Stimulated activated naive CD8-positive, alpha-beta T cell treated with anti-CD3 and anti-CD28 coated beads, Interleukin-15, Interleukin-2, amounts not matched to agents 100 ng/mL and 50 ng/mL, for 24 hours (primary cell): ENCODE measurements at regions not wholly inside any gene's neighbourhood (a gene's known extent, or its start where the extent isn't known, plus 50 kb on each side); places are given as distances from the start of the nearest gene placed in this dataset.

Experiments used
- H3K27ac Mint-ChIP-seq: one replicate; pipeline ENCODE4 v1.8.0; 2021; ENCODE audit warnings: mild to moderate bottlenecking, mixed read lengths
- H3K27me3 Mint-ChIP-seq: one replicate; pipeline ENCODE4 v1.8.0; 2021; ENCODE audit warnings: mixed read lengths
- H3K36me3 Mint-ChIP-seq: one replicate; pipeline ENCODE4 v1.8.0; 2021; ENCODE audit warnings: low read depth, mixed read lengths
- H3K4me1 Mint-ChIP-seq: one replicate; pipeline ENCODE4 v1.8.0; 2021; ENCODE audit warnings: low read depth, mixed read lengths
- H3K4me3 Mint-ChIP-seq: one replicate; pipeline ENCODE4 v1.8.0; 2021; ENCODE audit warnings: mild to moderate bottlenecking, mixed read lengths
- H3K9me3 Mint-ChIP-seq: one replicate; pipeline ENCODE4 v1.8.0; 2021; ENCODE audit warnings: mixed read lengths

DNA sequence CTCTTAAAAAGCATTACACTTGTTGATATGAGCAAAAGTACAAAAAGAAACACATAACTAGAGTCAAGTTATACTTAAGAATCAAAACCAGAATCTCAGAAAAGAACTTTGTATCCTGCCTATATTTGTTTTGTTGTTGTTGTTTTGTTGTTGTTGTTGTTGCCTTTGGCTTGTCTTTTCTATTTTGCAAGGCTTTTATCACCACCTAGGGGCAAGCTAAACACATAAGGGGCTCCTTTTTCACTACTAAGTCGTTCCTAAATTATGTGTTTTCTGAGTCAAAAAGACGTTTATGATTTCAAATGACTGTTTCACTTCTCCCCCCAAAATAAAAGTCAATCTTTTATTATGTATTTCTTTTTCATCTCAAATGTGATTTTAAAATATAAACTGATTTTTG, 250.2 kb downstream of the RBM26 start:
- Mint-ChIP-seq H3K9me3 (no peaks in the 10 kb centered on the region), H3K4me3 (no peak overlapping the region), H3K27ac (no peak overlapping the region), H3K36me3 (no peaks in the 10 kb centered on the region), H3K4me1 (no peaks in the 10 kb centered on the region), H3K27me3 (peaks cover 26% of the 10 kb centered on the region)

DNA sequence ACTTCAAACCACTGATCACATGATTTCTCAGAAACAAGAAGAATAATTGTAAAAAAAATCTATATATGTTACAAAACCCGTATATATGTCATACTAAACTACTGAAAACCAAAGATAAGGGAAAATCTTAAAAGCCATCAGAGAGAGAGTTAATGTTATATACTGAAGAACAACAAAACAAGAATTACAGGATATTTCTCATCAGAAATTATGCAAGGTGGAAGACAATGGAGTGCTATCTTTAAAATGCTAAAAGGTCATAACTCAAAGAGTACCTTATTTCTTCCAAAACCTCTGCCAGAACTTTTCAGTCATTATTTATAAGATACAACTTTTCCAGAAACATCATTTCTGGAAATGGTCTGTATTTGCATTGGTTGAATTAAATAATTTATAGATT, 256.8 kb downstream of the RBM26 start:
- no peaks in the 10 kb centered on the region for H3K36me3 Mint-ChIP-seq
- H3K9me3 Mint-ChIP-seq = peaks cover 4% of the 10 kb centered on the region
- H3K27me3 Mint-ChIP-seq = peaks cover 24% of the 10 kb centered on the region
- no peaks in the 10 kb centered on the region for H3K4me1 Mint-ChIP-seq
- no peak overlapping the region for H3K4me3 Mint-ChIP-seq
- no peak overlapping the region for H3K27ac Mint-ChIP-seq

DNA sequence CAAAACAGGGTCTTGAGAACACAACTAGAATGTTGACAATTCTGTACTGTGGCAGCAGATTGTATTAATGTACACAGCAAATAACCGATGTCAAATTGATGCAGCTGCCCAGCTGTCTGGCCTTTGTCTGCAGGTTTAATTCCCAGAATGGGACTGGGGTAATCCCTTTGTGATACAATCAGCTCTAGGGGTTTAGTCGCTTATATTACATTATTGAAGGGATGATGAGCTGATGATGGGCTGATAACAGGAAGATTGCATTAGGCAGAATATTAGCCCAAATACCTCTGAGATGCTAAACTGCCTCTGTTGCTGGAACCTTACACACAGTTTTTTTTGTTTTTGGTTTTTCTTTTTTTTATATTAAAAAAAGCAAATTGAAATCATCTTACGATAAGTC, 265.0 kb downstream of the RBM26 start:
- no peak overlapping the region for H3K27ac Mint-ChIP-seq
- peaks cover 7% of the 10 kb centered on the region for H3K27me3 Mint-ChIP-seq
- H3K4me3 Mint-ChIP-seq = no peak overlapping the region
- H3K9me3 Mint-ChIP-seq = no peaks in the 10 kb centered on the region
- H3K4me1 Mint-ChIP-seq = no peaks in the 10 kb centered on the region
- no peaks in the 10 kb centered on the region for H3K36me3 Mint-ChIP-seq

DNA sequence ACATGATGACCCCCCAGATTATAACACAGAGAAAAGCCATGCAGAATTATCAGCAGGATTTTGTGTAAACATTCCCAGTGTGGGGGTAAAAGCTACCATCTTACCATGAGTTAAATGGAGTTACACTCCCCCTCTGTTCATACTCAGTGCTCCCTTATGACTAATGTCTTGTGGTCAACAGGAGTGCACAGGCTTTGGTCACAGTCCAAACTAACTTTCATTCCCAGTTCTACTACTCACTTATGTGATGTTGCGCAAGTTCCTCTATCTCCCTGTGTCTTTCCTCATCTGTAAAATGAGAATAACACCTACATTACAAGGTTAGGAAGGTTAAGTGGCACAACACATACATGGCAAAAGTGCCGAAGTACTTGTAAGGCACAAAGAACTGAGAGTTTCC, 277.9 kb downstream of the RBM26 start:
- Mint-ChIP-seq H3K4me1 (no peaks in the 10 kb centered on the region), H3K9me3 (no peaks in the 10 kb centered on the region), H3K27ac (no peak overlapping the region), H3K36me3 (no peaks in the 10 kb centered on the region), H3K4me3 (no peak overlapping the region), H3K27me3 (peaks cover 35% of the 10 kb centered on the region)

DNA sequence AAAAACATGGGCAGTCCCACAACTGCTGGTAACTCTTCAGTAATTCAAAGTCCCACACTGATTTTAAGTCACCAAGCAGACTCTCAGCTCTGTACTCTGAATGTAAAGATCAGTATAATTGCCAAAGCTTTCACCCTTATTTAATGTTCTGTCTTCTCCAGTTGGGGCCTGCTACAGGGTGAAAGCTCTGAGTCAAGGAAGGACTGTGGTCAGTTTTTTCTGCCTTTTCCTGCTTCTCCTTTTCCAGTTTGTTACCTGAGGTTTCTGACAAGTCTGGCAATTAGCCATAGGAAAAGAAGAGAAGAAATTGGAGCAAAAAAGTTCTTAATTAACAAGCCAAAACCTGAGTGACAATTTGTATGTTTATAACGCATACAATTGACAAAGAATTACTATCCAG, 279.3 kb downstream of the RBM26 start:
- Mint-ChIP-seq H3K4me3 (no peak overlapping the region), H3K9me3 (no peaks in the 10 kb centered on the region), H3K27me3 (peaks cover 22% of the 10 kb centered on the region), H3K27ac (no peak overlapping the region), H3K36me3 (no peaks in the 10 kb centered on the region), H3K4me1 (no peaks in the 10 kb centered on the region)

DNA sequence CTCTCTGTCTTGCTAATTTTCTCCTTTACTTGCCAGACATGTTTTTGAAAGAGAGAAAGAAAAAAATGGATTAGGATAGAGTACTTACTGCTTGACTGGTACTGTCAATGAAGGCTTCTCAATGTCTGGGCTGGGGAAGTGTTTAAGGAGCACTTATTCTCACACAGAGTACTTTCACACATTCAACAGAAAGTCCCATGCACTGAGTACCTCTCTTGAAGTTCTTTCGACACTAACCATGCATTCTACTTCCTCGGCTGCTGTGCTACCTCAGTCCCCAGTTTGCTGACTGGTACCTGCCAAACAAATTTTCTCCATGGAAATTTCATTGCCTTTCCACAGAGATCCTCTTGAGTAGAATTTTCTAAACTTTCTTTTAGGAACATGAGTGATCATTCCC, 281.9 kb downstream of the RBM26 start:
- Mint-ChIP-seq H3K9me3 (no peaks in the 10 kb centered on the region), H3K27me3 (peaks cover 15% of the 10 kb centered on the region), H3K4me1 (no peaks in the 10 kb centered on the region), H3K36me3 (no peaks in the 10 kb centered on the region), H3K27ac (no peak overlapping the region), H3K4me3 (no peak overlapping the region)

DNA sequence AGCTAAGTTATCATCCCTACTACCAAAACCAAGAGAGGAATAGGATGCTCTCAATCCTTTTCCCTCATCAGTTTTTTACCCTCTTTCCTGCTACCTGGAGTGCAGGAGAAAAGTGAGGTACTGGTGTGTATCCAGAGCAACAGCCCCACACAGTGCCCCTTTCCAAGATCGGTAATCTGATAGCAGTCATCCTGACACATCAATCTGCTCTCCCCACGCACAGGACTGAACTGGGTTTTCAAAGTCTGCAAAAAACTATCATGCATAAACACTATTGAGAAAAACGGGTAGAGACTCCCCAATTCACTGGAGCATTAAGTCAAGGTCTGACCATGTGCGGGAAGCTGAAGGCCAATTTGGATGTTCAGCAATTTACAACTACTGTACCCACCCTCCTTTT, 284.8 kb downstream of the RBM26 start:
- Mint-ChIP-seq H3K27me3 (peaks cover 6% of the 10 kb centered on the region), H3K4me3 (no peak overlapping the region), H3K9me3 (no peaks in the 10 kb centered on the region), H3K27ac (no peak overlapping the region), H3K4me1 (no peaks in the 10 kb centered on the region), H3K36me3 (no peaks in the 10 kb centered on the region)

DNA sequence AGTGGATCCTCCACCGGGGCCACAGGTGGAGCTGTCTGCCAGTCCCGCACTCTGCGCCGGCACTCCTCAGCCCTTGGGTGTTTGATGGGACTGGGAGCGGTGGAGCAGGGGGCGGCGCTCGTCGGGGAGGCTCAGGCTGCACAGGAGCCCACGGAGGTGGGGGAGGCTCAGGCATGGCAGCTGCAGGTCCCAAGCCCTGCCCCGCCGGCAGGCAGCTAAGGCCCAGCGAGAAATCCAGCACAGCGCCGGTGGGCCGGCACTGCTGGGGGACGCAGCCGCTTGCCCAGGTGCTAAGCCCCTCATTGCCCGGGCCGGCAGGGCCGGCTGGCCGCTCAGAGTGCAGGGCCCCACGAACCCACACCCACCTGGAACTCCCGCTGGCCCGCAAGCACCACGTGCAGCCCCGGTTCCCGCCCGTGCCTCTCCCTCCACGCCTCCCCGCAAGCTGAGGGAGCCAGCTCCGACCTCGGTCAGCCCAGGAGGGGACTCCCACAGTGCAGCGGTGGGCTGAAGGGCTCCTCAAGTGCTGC, 286.4 kb downstream of the RBM26 start:
- H3K9me3 Mint-ChIP-seq = no peaks in the 10 kb centered on the region
- peaks cover 6% of the 10 kb centered on the region for H3K27me3 Mint-ChIP-seq
- no peak overlapping the region for H3K4me3 Mint-ChIP-seq
- no peak overlapping the region for H3K27ac Mint-ChIP-seq
- H3K4me1 Mint-ChIP-seq = no peaks in the 10 kb centered on the region
- H3K36me3 Mint-ChIP-seq = no peaks in the 10 kb centered on the region

DNA sequence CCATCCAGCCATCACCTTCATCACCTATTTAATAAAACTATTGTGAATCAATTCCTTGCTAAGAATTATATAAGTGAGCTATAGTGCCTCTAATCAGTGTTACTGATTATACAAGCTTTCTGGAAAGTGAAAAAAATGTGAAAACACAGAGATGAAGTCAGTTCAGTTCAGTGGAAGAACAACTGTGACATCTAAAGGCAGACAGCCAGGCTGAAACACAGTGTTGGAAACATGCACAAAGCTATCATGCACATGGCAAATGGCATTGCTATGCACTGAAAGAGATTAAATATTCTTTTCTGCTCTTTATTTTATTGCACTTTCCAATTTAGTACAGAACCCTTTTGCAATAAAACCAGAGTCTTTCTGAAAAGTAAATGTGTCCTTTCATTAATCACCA, 294.0 kb downstream of the RBM26 start:
- no peak overlapping the region for H3K27ac Mint-ChIP-seq
- H3K4me1 Mint-ChIP-seq = no peaks in the 10 kb centered on the region
- no peaks in the 10 kb centered on the region for H3K36me3 Mint-ChIP-seq
- H3K27me3 Mint-ChIP-seq = no peaks in the 10 kb centered on the region
- no peak overlapping the region for H3K4me3 Mint-ChIP-seq
- no peaks in the 10 kb centered on the region for H3K9me3 Mint-ChIP-seq

DNA sequence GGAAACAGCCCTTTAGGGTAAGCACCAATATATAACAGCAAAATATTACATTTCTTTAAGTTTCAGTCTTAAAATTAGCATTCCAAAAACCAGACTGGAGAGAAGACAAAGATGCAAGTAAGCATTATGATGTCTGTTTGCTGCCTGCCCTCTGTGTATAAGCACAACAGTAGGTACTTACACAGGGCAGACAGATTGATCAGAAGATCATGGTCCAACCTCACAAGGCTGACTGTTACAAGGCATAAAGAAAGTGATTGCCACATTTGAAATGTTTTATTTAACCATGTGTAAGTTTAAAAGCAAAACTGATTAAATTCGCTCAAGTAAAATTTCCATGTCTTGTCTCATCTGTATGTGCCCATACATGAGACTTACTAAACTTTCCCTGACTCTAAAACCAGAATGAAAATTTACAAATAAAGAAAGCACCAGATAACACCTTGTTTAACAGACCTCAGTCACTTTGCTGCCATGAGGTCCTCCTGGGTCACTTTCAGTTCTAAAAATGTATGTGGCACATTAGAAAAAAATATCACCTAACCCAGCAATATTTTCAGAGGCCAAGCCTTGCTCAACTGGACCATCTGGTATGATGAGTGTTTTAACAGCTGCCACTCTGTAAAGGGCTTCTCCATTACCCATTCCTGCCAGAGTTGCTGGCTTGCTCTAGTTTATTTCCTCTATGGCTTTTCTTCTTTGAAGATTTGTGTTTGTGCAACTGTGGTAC, 297.0 kb downstream of the RBM26 start:
- Mint-ChIP-seq H3K4me3 (no peak overlapping the region), H3K27ac (no peak overlapping the region), H3K9me3 (no peaks in the 10 kb centered on the region), H3K36me3 (no peaks in the 10 kb centered on the region), H3K4me1 (no peaks in the 10 kb centered on the region), H3K27me3 (peaks cover 6% of the 10 kb centered on the region)

DNA sequence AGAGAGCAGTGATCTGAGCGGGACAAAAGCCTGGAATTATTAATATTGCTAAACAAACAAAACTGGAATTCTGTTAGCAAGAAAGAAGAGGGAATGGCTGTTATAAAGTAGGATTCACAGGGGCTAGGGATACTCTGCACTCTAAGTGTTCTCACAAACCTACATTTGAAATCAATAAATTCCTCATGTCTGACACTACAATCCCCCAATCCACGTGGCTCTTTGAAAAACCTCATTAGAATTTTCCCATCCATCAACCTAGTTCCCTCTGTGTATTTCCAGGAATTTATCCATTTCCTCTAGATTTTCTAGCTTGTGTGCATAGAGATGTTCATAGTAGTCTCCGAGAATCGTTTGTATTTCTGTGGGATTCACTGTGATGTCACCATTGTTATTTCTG, 307.5 kb downstream of the RBM26 start:
- peaks cover 13% of the 10 kb centered on the region for H3K27me3 Mint-ChIP-seq
- H3K27ac Mint-ChIP-seq = no peak overlapping the region
- no peaks in the 10 kb centered on the region for H3K4me1 Mint-ChIP-seq
- H3K36me3 Mint-ChIP-seq = no peaks in the 10 kb centered on the region
- no peak overlapping the region for H3K4me3 Mint-ChIP-seq
- H3K9me3 Mint-ChIP-seq = no peaks in the 10 kb centered on the region

DNA sequence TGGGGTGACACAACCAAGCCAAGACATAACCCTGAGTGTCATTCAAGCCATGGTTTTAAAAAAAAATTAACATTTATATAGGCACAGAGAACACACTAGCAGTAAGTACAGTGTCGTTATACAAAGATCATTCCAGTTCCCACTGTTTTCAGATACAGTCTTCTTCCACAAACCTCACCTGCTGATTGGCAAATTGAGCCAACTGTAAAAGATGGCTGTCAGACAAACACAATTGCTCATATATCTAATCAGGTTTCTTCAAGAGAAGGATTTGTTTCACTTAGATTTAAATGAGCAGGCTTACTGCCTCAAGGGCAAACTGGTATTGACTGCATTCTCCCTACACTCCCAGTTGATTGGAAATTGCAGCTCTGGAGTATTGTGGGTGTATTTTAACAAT, 308.9 kb downstream of the RBM26 start:
- Mint-ChIP-seq H3K9me3 (no peaks in the 10 kb centered on the region), H3K4me1 (no peaks in the 10 kb centered on the region), H3K27me3 (peaks cover 13% of the 10 kb centered on the region), H3K27ac (no peak overlapping the region), H3K4me3 (no peak overlapping the region), H3K36me3 (no peaks in the 10 kb centered on the region)

DNA sequence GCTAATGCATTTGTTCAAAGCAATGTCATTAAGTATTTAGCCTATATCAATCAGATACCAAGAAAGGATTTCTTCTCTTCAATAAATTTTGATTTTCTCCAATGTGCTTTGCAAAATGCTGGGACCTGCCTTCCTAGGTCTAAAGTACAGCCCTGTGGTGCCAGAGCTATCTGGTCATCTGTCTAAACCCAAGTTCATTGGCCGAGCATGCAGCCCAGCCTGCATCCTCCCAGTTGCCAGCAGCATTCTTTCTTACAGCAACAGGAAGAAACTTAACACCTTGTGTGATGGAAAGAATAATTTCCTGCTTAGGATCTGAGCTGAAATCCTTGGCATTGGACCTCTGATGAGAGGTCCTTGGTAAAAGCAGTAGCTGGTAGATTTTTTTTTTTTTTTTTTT, 310.0 kb downstream of the RBM26 start:
- Mint-ChIP-seq H3K36me3 (no peaks in the 10 kb centered on the region), H3K9me3 (no peaks in the 10 kb centered on the region), H3K27ac (no peak overlapping the region), H3K27me3 (peaks cover 13% of the 10 kb centered on the region), H3K4me1 (no peaks in the 10 kb centered on the region), H3K4me3 (no peak overlapping the region)

DNA sequence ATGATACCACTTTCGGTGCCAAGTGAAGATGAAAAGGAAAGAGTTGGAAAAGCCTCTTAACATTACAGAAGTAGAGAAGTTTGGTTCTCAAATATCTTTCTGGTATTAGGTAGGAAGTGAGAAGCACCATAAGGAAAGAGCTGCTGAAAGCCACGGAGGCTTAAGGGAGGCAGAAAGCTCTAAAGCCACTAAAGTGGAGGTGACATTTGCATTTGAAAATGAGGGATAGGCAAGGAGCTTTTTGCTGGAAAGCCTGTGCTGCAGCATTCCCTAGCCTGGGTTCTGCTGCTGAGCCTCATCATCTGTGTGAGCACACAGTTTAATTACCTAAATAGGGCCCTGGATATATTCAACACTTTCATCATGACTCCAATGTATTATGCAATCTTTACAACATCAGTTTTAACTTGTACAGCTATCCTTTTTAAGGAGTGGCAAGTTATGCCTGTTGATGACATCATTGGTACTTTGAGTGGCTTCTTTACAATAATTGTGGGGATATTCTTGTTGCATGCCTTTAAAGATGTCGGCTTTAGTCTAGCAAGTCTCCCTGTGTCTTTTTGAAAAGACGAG, 315.4 kb downstream of the RBM26 start:
- peaks cover 20% of the 10 kb centered on the region for H3K27me3 Mint-ChIP-seq
- H3K9me3 Mint-ChIP-seq = no peaks in the 10 kb centered on the region
- no peaks in the 10 kb centered on the region for H3K4me1 Mint-ChIP-seq
- H3K27ac Mint-ChIP-seq = no peak overlapping the region
- H3K4me3 Mint-ChIP-seq = no peak overlapping the region
- no peaks in the 10 kb centered on the region for H3K36me3 Mint-ChIP-seq

DNA sequence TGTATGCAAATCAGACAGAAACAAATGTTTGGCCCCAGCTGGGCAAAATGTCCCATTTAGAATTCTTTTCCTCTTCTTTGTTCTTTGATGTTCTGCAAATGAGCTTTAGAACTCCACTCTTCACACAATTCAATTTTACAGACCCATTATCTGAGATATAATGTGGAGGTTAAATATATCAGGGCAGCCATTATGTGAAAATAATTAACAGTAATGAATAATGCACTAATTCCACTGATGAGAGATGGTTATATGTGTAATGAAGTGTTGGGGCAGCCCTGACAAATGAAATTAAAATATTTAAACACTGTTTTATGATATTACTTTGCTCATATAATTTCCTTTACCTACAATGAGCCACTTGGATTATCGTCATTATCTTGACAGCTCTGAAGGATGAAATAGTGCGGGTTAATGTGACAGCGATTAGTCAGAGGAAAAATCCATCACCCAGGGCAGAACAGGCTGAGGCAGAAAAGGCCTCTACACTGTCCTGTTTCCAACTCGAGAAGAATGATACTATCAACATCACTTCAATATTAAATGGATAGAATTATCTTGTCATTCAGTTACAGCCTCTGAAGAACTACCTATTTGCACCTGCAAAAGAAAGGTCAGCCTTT, 321.1 kb downstream of the RBM26 start:
- no peak overlapping the region for H3K27ac Mint-ChIP-seq
- H3K4me1 Mint-ChIP-seq = no peaks in the 10 kb centered on the region
- H3K36me3 Mint-ChIP-seq = no peaks in the 10 kb centered on the region
- peaks cover 10% of the 10 kb centered on the region for H3K27me3 Mint-ChIP-seq
- no peak overlapping the region for H3K4me3 Mint-ChIP-seq
- H3K9me3 Mint-ChIP-seq = no peaks in the 10 kb centered on the region
